ENCODE measurements at regions not wholly inside any gene's neighbourhood (a gene's known extent, or its start where the extent isn't known, plus 50 kb on each side); places are given as distances from the start of the nearest gene placed in this dataset.

- Histone ChIP-seq H3K27ac (no peak overlapping the region), H3K4me1 (replicated peaks in 1 of 2) (no peaks in the 10 kb centered on the region), H3K27me3 (no peaks in the 10 kb centered on the region), H3K4me3 (no peak overlapping the region), H3K9me3 (replicated peaks in 1 of 3) (no peaks in the 10 kb centered on the region), H3K36me3 (replicated peaks in 1 of 2) (no peaks in the 10 kb centered on the region)
- 88 to 96% (median 91%) methylated on average over 3 of the region's 3 CpGs for WGBS, 4 donors
- TF ChIP-seq POLR2A (IDR thresholded peaks at IDR 0.05) (no peak), CTCF (IDR thresholded peaks at IDR 0.05) (no peak)
- intact Hi-C loops (cut with DNase I): loop anchor here in 1 of 2 donors (5.0 to 10.0 kb wide), 2 partner anchors 61 to 164 kb away; partner anchors contain the start of gene NFE2L2
- DNase-seq: no peak
Observed at GRCh38 chr2:177326005-177326404, 61.5 kb upstream of the NFE2L2 start.

- TF ChIP-seq POLR2A (IDR thresholded peaks at IDR 0.05): no peak
- no peak for TF ChIP-seq CTCF (IDR thresholded peaks at IDR 0.05)
- intact Hi-C loops (cut with DNase I): loop anchor here in 1 of 2 donors (5.0 to 10.0 kb wide), 2 partner anchors 62 to 164 kb away; partner anchors contain the start of gene NFE2L2
- no peaks in the 10 kb centered on the region for H3K9me3 ChIP-seq (replicated peaks in 1 of 3)
- no peak for DNase-seq
- H3K4me3 ChIP-seq: no peak overlapping the region
- no peaks in the 10 kb centered on the region for H3K36me3 ChIP-seq (replicated peaks in 1 of 2)
- H3K27me3 ChIP-seq: no peaks in the 10 kb centered on the region
- H3K27ac ChIP-seq: no peak overlapping the region
- no peaks in the 10 kb centered on the region for H3K4me1 ChIP-seq (replicated peaks in 1 of 2)
Observed at GRCh38 chr2:177326591-177326990, 62.1 kb upstream of the NFE2L2 start.

DNA sequence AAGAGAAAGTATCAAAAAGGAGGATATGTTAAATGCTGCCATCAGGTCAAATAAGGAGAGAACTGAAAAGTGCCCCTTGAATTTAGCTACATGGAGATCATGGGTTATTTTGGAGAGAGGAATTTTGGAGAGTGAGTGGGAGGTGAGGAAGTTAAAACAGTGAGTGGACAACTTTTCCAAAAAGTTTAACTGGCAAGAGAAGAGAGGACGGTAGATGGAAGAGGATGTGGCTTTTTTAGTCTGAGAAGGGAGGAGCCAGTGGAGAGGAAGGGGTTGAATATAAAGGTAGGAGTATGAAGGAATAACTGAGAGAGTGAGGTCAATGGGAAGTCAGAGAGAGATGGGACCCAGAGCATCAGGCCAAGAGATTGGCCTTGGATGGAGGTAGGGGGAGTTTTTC is 62.5 kb upstream of the NFE2L2 start:
- intact Hi-C loops (cut with DNase I): loop anchor here in 1 of 2 donors (5.0 to 10.0 kb wide), 2 partner anchors 62 to 165 kb away; partner anchors contain the start of gene NFE2L2
- no peak for TF ChIP-seq POLR2A (IDR thresholded peaks at IDR 0.05)
- TF ChIP-seq CTCF (IDR thresholded peaks at IDR 0.05): no peak
- Histone ChIP-seq H3K4me1 (replicated peaks in 1 of 2) (peaks cover 0 to 2% of the 10 kb centered on the region in 2 donors), H3K27me3 (no peaks in the 10 kb centered on the region), H3K36me3 (replicated peaks in 1 of 2) (no peaks in the 10 kb centered on the region), H3K27ac (no peak overlapping the region), H3K4me3 (no peak overlapping the region), H3K9me3 (replicated peaks in 1 of 3) (no peaks in the 10 kb centered on the region)
- DNase-seq: no peak
- WGBS, 4 donors: 41 to 79% (median 65%) methylated on average over 1 of the region's 1 CpG

DNA sequence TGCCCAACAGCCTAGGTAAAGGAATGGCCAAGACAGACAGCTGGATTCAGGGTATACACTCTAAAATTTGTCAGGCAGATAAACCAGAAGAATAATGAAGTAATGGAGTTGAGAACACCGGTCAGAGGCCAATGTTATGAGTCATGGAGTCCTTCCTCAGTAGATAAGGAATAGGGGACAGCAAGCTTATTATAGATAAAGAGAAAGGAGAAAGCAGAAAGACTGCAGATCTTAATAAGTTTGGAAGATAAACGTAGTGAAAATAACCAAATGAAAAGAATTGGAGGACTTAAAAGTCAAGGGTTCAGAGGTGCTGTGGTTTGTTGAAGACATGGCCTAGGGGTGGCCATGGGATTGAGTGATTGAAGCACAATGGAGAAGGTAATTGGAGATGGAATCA is 63.5 kb upstream of the NFE2L2 start:
- DNase-seq: peak in 1 of 7 donors; percentile 39
- WGBS, 4 donors: 41 to 65% (median 48%) methylated on average over 2 of the region's 2 CpGs
- H3K9me3 ChIP-seq (replicated peaks in 1 of 3): no peaks in the 10 kb centered on the region
- H3K27me3 ChIP-seq: no peaks in the 10 kb centered on the region
- intact Hi-C loops (cut with DNase I): loop anchor here in 1 of 2 donors (5.0 to 10.0 kb wide), 2 partner anchors 63 to 166 kb away; partner anchors contain the start of gene NFE2L2
- H3K27ac ChIP-seq: no peak overlapping the region
- no peak overlapping the region for H3K4me3 ChIP-seq
- TF ChIP-seq POLR2A (IDR thresholded peaks at IDR 0.05): peak in 1 of 2 donors; percentile 18
- TF ChIP-seq CTCF (IDR thresholded peaks at IDR 0.05): no peak
- H3K36me3 ChIP-seq (replicated peaks in 1 of 2): no peaks in the 10 kb centered on the region
- H3K4me1 ChIP-seq (replicated peaks in 1 of 2): peaks cover 0 to 5% of the 10 kb centered on the region in 2 donors
